K562 (cell line): ENCODE measurements at regions not wholly inside any gene's neighbourhood (a gene's known extent, or its start where the extent isn't known, plus 50 kb on each side); places are given as distances from the start of the nearest gene placed in this dataset.

Experiments used
- BDP1 ChIP-seq: IDR thresholded peaks from 3 replicates; pipeline ENCODE4 v1.6.1; 2011; ENCODE audit not compliant: insufficient read length, insufficient read depth
- ELF2 ChIP-seq: fragments of 250-450 bp; sonication (Bioruptor Pico); IDR thresholded peaks from 2 replicates; pipeline ENCODE4 v1.5.0; 2021; ENCODE audit warnings: mild to moderate bottlenecking
- EWSR1 ChIP-seq: fragments of 450-650 bp; IDR thresholded peaks from 2 replicates; pipeline ENCODE4 v1.6.1; 2018; ENCODE audit warnings: borderline replicate concordance, mild to moderate bottlenecking, low read depth, moderate library complexity; ENCODE audit not compliant: partially characterized antibody
- EZH2 ChIP-seq: IDR thresholded peaks from 2 replicates; pipeline ENCODE4 v1.6.1; 2012; ENCODE audit warnings: low read depth, mild to moderate bottlenecking, inconsistent platforms, low read length, borderline replicate concordance
- GATA2 ChIP-seq: sonication (generic); formaldehyde crosslinking; IDR thresholded peaks from 2 replicates; pipeline ENCODE4 v1.4.0; 2020; ENCODE audit warnings: mild to moderate bottlenecking, missing genetic modification reagents
- GATAD2B ChIP-seq: fragments of 450-650 bp; IDR thresholded peaks from 2 replicates; pipeline ENCODE4 v1.6.1; 2017; ENCODE audit warnings: mild to moderate bottlenecking, borderline replicate concordance
- GMEB1 ChIP-seq: fragments of 250-450 bp; sonication (Bioruptor Pico); IDR thresholded peaks from 2 replicates; pipeline ENCODE4 v1.4.0; 2020; ENCODE audit warnings: mild to moderate bottlenecking
- HINFP ChIP-seq: fragments of 450-650 bp; conservative IDR thresholded peaks from 2 replicates; pipeline ENCODE4 v1.6.1; 2016; ENCODE audit warnings: missing genetic modification characterization, low read depth, mild to moderate bottlenecking, control low read depth, missing compliant biosample characterization
- L3MBTL2 ChIP-seq: fragments of 450-650 bp; IDR thresholded peaks from 2 replicates; pipeline ENCODE4 v1.6.1; 2016; ENCODE audit warnings: mild to moderate bottlenecking, moderate library complexity
- POLR2AphosphoS5 ChIP-seq: IDR thresholded peaks from 2 replicates; pipeline ENCODE4 v1.6.1; 2011; ENCODE audit warnings: mild to moderate bottlenecking, low read depth, low read length, moderate library complexity; ENCODE audit not compliant: control insufficient read depth, insufficient read depth
- RAD21 ChIP-seq, 2 experiments: fragments of 250-450 bp in 1 of 2; fragments of 450-650 bp in 1 of 2; sonication (Bioruptor Pico) in 1 of 2; formaldehyde crosslinking in 1 of 2; IDR thresholded peaks in 1 of 2; conservative IDR thresholded peaks in 1 of 2; 2 replicates each; pipeline versions ENCODE4 v1.4.0 to v1.8.0; 2020 to 2022; ENCODE audit warnings: mild to moderate bottlenecking in 2 of 2, moderate library complexity in 1 of 2
- RCOR1 ChIP-seq, 2 experiments: IDR thresholded peaks; 2 replicates each; pipeline ENCODE4 v1.6.1; 2012; ENCODE audit warnings: low read depth in 2 of 2, low read length in 2 of 2, borderline replicate concordance in 1 of 2, improper control_type of control experiment in 1 of 2
- RNF2 ChIP-seq: sonication (generic); IDR thresholded peaks from 2 replicates; pipeline ENCODE4 v1.6.1; 2016
- TCF7L2 ChIP-seq: fragments of 150-350 bp; IDR thresholded peaks from 2 replicates; pipeline ENCODE4 v1.6.1; 2016; ENCODE audit warnings: low read depth, mild to moderate bottlenecking, low read length, moderate library complexity
- TOE1 ChIP-seq, 2 experiments: fragments of 450-650 bp in 1 of 2; sonication (generic) in 1 of 2; formaldehyde crosslinking in 1 of 2; IDR thresholded peaks; 2 replicates each; pipeline versions ENCODE4 v1.7.1 to v1.8.0; 2016 to 2022; ENCODE audit warnings: borderline replicate concordance in 2 of 2, mild to moderate bottlenecking in 2 of 2, antibody characterized with exemption in 1 of 2, inconsistent platforms in 1 of 2, low read depth in 1 of 2, missing genetic modification reagents in 1 of 2, moderate library complexity in 1 of 2
- ZNF79 ChIP-seq: fragments of 250-450 bp; sonication (Bioruptor Pico); IDR thresholded peaks from 2 replicates; pipeline ENCODE4 v1.4.0; 2020; ENCODE audit warnings: low read depth, mild to moderate bottlenecking, moderate library complexity
- TF ChIP-seq, protein P1 (sequence below): fragments of 450-650 bp; IDR thresholded peaks from 2 replicates; pipeline ENCODE4 v1.6.1; 2017; ENCODE audit warnings: antibody characterized with exemption, mild to moderate bottlenecking

DNA sequence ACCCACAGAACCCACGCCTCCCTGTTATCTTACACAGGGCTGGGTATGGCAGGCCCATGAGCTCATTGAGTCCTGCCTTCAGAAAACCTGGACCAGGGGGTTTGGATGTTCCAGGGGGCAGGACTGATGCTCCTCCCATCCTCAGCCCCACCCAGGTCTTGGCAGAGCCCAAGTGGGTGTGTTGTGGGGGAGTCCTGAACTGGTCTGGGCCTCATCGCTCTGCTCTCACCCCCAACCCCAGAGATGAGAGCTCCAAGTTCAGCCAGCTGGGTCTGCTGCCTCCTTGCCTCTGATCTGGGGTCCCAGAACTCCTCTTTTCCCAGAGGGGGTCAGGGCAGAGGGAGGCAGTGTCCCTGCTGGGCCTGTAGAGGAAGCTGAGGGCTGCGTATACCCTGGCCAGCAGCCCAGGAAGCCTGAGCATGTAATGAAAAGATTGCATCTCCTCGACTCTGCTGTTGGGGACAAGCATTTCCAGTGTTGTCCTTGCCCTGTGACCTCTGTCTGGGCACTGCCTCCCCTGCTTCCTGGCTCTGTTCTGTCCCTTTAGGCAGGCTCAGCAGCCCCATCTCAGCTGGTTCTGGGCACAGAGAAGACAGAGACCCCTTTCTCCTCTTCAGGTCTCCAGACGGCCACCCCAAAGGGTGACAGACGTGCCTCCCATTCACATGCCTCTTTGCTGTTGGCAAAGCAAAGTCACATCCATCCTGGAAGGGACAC, 54.7 kb upstream of the EPS8L3 start (continued):
- TF ChIP-seq EWSR1: no peak
- no peak for TF ChIP-seq EZH2
- TF ChIP-seq L3MBTL2: peak; percentile 13; the same call in 1 of the 2 replicates
- peak; percentile 76; the same call in 1 of the 2 replicates for TF ChIP-seq TOE1 (IDR thresholded peaks at IDR 0.05; ENCODE audit: borderline replicate concordance)
- TF ChIP-seq TOE1 (CRISPR knock-in tag; IDR thresholded peaks at IDR 0.05; ENCODE audit: borderline replicate concordance, low read depth): no peak
- TF ChIP-seq HINFP (tag): 0 out of 2 replicates have a peak, but pooled peaks have one; percentile 46
- no peak for TF ChIP-seq ZNF79 (CRISPR knock-in tag)
- no peak for TF ChIP-seq RNF2
- TF ChIP-seq GMEB1: 0 out of 2 replicates have a peak, but pooled peaks have one; percentile 7
- peak in 1 of 2 experiments; percentile 52; a peak in 2 of 4 replicates for TF ChIP-seq RCOR1 (IDR thresholded peaks at IDR 0.05; ENCODE audit: borderline replicate concordance in 1 of 2, low read depth in 2 of 2, low read length in 2 of 2)
- peak; percentile 77 for TF ChIP-seq GATA2 (CRISPR knock-in tag)
- peak; percentile 53 to 58 for TF ChIP-seq RAD21 (CRISPR knock-in tag; conservative IDR thresholded peaks at IDR 0.05 in 1 of 2, IDR thresholded peaks at IDR 0.05 in 1 of 2)
- TF ChIP-seq POLR2AphosphoS5: no peak
- TF ChIP-seq BDP1: no peak
- TF ChIP-seq, protein P1, sequence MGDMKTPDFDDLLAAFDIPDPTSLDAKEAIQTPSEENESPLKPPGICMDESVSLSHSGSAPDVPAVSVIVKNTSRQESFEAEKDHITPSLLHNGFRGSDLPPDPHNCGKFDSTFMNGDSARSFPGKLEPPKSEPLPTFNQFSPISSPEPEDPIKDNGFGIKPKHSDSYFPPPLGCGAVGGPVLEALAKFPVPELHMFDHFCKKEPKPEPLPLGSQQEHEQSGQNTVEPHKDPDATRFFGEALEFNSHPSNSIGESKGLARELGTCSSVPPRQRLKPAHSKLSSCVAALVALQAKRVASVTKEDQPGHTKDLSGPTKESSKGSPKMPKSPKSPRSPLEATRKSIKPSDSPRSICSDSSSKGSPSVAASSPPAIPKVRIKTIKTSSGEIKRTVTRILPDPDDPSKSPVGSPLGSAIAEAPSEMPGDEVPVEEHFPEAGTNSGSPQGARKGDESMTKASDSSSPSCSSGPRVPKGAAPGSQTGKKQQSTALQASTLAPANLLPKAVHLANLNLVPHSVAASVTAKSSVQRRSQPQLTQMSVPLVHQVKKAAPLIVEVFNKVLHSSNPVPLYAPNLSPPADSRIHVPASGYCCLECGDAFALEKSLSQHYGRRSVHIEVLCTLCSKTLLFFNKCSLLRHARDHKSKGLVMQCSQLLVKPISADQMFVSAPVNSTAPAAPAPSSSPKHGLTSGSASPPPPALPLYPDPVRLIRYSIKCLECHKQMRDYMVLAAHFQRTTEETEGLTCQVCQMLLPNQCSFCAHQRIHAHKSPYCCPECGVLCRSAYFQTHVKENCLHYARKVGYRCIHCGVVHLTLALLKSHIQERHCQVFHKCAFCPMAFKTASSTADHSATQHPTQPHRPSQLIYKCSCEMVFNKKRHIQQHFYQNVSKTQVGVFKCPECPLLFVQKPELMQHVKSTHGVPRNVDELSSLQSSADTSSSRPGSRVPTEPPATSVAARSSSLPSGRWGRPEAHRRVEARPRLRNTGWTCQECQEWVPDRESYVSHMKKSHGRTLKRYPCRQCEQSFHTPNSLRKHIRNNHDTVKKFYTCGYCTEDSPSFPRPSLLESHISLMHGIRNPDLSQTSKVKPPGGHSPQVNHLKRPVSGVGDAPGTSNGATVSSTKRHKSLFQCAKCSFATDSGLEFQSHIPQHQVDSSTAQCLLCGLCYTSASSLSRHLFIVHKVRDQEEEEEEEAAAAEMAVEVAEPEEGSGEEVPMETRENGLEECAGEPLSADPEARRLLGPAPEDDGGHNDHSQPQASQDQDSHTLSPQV: peak; percentile 94
- peak; percentile 80 for TF ChIP-seq TCF7L2
- no peak for TF ChIP-seq ELF2 (CRISPR knock-in tag)
- TF ChIP-seq GATAD2B: peak; percentile 7; the same call in 1 of the 2 replicates
